ENCODE measurements at regions not wholly inside any gene's neighbourhood (a gene's known extent, or its start where the extent isn't known, plus 50 kb on each side); places are given as distances from the start of the nearest gene placed in this dataset.

- WGBS (ENCODE audit: missing lambda C conversion rate): 56% methylated on average over 8 of the region's 8 CpGs
- DNase-seq (ENCODE audit: low read depth in 1 of 2, low spot score in 1 of 2) (no peak), FAIRE-seq (no peak), ATAC-seq (no peak)
- ChIA-PET CTCF (no interaction called here), POLR2A (no interaction called here)
- Histone ChIP-seq H3K4me1 (peaks cover 3% of the 10 kb centered on the region; the same call in 2 of the 3 replicates), H3K9me3 (no peaks in the 10 kb centered on the region), H3K4me3 (no peak overlapping the region), H3K27ac (no peak overlapping the region), H3K4me2 (no peak overlapping the region)
- no peak for TF ChIP-seq MAFK (IDR thresholded peaks at IDR 0.05; ENCODE audit: partially characterized antibody)
- no peak for TF ChIP-seq ZFP36 (IDR thresholded peaks at IDR 0.05; ENCODE audit: borderline replicate concordance, partially characterized antibody)
- TF ChIP-seq EHF (CRISPR knock-in tag; IDR thresholded peaks at IDR 0.05): no peak
- TF ChIP-seq, protein P1, sequence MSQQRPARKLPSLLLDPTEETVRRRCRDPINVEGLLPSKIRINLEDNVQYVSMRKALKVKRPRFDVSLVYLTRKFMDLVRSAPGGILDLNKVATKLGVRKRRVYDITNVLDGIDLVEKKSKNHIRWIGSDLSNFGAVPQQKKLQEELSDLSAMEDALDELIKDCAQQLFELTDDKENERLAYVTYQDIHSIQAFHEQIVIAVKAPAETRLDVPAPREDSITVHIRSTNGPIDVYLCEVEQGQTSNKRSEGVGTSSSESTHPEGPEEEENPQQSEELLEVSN (IDR thresholded peaks at IDR 0.05; ENCODE audit: borderline replicate concordance, low read depth): no peak
- no peak for TF ChIP-seq HDAC2 (IDR thresholded peaks at IDR 0.05)
- TF ChIP-seq HES2 (IDR thresholded peaks at IDR 0.05): no peak
- no peak for TF ChIP-seq HOXB13 (CRISPR knock-in tag; IDR thresholded peaks at IDR 0.05; ENCODE audit: low read depth)
- no peak for TF ChIP-seq NR3C1 (IDR thresholded peaks at IDR 0.05)
- TF ChIP-seq BHLHE40 (IDR thresholded peaks at IDR 0.05; ENCODE audit: low read depth, low read length): no peak
- TF ChIP-seq HOXA7 (CRISPR knock-in tag; IDR thresholded peaks at IDR 0.05): no peak
- TF ChIP-seq HOXB5 (CRISPR knock-in tag; IDR thresholded peaks at IDR 0.05): no peak
These were observed 99.8 kb upstream of the ATP1A1 start for GRCh38 chr1:116273042-116273783.

GRCh38 chr1:116276532-116276931 is 96.5 kb upstream of the ATP1A1 start:
- DNase-seq (ENCODE audit: low read depth in 1 of 2, low spot score in 1 of 2) (no peak), FAIRE-seq (no peak), ATAC-seq (no peak)
- ChIA-PET CTCF (no interaction called here), POLR2A (no interaction called here)
- no peak overlapping the region for H3K4me2 ChIP-seq
- no peak overlapping the region for H3K27ac ChIP-seq
- no peak overlapping the region for H3K4me3 ChIP-seq
- 68% methylated on average over 4 of the region's 7 CpGs for WGBS (ENCODE audit: missing lambda C conversion rate)
- no peaks in the 10 kb centered on the region for H3K4me1 ChIP-seq
- H3K9me3 ChIP-seq: no peaks in the 10 kb centered on the region
- TF ChIP-seq CTCF (IDR thresholded peaks at IDR 0.05) (no peak), TP53 (CRISPR knock-in tag; IDR thresholded peaks at IDR 0.05) (no peak), HOXB5 (CRISPR knock-in tag; IDR thresholded peaks at IDR 0.05) (no peak)
- TF ChIP-seq, protein P1 (IDR thresholded peaks at IDR 0.05; ENCODE audit: borderline replicate concordance, low read depth): no peak

- DNase-seq (ENCODE audit: low read depth in 1 of 2, low spot score in 1 of 2): no peak
- Histone ChIP-seq H3K4me3 (no peak overlapping the region), H3K9me3 (no peaks in the 10 kb centered on the region), H3K4me1 (no peaks in the 10 kb centered on the region), H3K27ac (no peak overlapping the region), H3K4me2 (no peak overlapping the region)
- no peak for FAIRE-seq
- CTCF ChIA-PET: no interaction called here
- WGBS (ENCODE audit: missing lambda C conversion rate): 17% methylated on average over 6 of the region's 6 CpGs
- no peak for TF ChIP-seq ATOH8 (CRISPR knock-in tag; IDR thresholded peaks at IDR 0.05; ENCODE audit: low read depth)
- no peak for TF ChIP-seq ESRRA (IDR thresholded peaks at IDR 0.05; ENCODE audit: borderline replicate concordance, low read length)
- TF ChIP-seq RCOR1 (IDR thresholded peaks at IDR 0.05; ENCODE audit: low read depth, low read length): no peak
- TF ChIP-seq CBX2 (IDR thresholded peaks at IDR 0.05; ENCODE audit: borderline replicate concordance, low read depth): no peak
- no peak for TF ChIP-seq HEYL (CRISPR knock-in tag; IDR thresholded peaks at IDR 0.05)
- TF ChIP-seq, protein P2, sequence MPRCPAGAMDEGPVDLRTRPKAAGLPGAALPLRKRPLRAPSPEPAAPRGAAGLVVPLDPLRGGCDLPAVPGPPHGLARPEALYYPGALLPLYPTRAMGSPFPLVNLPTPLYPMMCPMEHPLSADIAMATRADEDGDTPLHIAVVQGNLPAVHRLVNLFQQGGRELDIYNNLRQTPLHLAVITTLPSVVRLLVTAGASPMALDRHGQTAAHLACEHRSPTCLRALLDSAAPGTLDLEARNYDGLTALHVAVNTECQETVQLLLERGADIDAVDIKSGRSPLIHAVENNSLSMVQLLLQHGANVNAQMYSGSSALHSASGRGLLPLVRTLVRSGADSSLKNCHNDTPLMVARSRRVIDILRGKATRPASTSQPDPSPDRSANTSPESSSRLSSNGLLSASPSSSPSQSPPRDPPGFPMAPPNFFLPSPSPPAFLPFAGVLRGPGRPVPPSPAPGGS (IDR thresholded peaks at IDR 0.05): no peak
- TF ChIP-seq FOSB (CRISPR knock-in tag; IDR thresholded peaks at IDR 0.05): no peak
- no peak for TF ChIP-seq ZNF302 (CRISPR knock-in tag; IDR thresholded peaks at IDR 0.05)
- POLR2A ChIA-PET: no interaction called here
- no peak for ATAC-seq
These were observed 95.1 kb upstream of the ATP1A1 start for GRCh38 chr1:116277840-116278540.
